ENCODE measurements at regions not wholly inside any gene's neighbourhood (a gene's known extent, or its start where the extent isn't known, plus 50 kb on each side); places are given as distances from the start of the nearest gene placed in this dataset.

DNA sequence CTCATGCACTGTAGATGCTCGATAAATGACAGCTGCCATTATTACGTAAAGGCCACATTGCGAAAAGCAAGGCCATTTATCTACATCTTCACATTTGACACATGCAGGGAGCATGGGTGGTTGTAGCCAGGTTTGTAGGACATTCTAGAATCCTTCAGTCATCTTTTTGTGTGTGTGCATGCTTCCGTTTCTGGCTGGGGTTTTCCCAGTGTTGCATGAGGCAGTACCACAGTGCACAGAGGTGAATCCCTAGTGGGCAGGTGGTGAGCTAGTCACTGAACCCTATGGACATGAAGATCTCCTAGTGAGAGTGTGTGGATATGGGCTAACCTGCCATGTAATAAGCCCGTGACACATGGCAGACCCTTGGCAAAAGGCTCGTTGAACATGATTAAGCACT lies 151.8 kb upstream of the SLC14A2 start:
- in situ Hi-C loops (cut with MboI; ENCODE audit: low sequenced_read_pairs) = no loop called here

DNA sequence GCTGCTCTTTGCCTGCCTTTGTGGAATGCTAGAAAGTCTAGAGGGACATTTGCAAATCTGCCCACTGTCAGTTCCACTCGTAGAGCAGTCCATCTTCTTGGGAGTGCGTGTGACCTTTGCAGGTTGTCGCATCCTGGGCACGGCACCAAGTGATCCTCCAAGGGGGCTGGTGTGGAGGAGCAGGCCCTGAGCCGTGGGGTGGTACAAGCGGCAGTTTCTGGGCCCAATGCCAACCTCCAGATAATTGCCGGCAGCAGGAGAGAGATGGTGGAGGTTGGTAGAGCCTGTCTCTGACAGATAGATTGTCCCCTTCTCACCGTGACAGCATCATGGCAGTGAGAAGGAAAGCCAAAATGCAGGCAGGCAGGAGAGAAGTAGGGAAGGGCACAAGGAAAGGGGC lies 150.7 kb upstream of the SLC14A2 start:
- in situ Hi-C loops (cut with MboI; ENCODE audit: low sequenced_read_pairs) = no loop called here

GRCh38 chr18:45467293-45467692 lies 148.0 kb upstream of the SLC14A2 start:
- in situ Hi-C loops (cut with MboI; ENCODE audit: low sequenced_read_pairs) = no loop called here

GRCh38 chr18:45467945-45468344 lies 147.3 kb upstream of the SLC14A2 start:
- in situ Hi-C loops (cut with MboI; ENCODE audit: low sequenced_read_pairs) = no loop called here

DNA sequence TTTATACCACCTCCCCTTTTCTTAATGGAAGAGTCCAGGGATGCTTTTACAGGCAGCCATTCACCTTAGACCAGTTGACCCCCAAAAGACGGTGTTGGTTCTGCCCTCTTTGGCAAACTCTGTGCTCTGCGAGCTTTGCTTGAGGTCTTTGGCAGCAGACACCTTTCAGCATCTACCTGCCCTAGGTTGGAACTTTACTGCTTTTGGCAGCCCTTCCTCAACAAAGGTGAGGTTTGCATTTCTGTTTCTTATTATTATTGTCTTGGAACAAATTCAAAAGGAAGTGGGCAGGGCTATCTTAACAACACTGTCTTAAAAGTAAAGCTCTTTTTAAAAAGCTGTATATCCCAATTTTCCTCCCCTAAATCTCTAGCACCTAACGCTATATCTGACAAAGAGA lies 136.4 kb upstream of the SLC14A2 start:
- in situ Hi-C loops (cut with MboI; ENCODE audit: low sequenced_read_pairs) = no loop called here

DNA sequence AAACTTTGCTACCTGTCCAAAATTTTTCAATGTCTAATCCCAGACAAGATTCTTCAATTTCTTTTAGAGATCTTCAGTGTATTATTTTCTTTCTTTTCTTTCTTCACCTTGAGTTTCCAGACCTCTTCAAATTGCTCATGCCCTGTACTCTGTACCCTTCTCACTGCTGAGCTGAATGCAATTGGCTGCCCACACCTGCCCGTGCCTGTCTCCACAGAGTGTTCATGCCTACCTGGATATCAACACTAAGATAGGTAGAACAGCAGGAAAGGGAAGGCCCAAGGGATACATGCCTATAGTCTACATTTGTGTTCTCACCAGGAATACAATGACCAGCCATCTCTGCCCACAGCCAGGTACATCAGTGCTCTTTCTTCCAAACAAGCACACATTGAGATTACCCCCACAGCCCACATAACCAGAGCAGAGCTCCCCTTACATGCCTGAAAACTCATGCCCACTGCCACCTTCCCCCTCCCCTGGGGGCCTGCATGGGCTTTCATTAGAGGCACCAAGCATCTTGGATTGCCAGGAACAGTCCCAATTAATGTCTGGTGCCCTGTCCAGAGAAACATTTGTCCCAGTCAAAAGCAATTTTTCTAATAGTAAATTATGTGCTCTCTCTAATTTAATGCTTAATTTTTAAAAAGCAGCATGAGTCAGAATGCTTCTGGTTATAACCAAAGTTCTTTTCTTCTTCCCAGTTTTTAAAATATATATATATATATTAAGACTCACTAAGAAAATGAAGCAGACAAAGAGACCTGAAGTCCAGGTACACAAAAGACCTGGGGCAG lies 134.9 kb upstream of the SLC14A2 start:
- in situ Hi-C loops (cut with MboI; ENCODE audit: low sequenced_read_pairs) = no loop called here

- in situ Hi-C loops (cut with MboI; ENCODE audit: low sequenced_read_pairs) = no loop called here
These were observed 133.5 kb upstream of the SLC14A2 start for GRCh38 chr18:45481821-45482220.

- in situ Hi-C loops (cut with MboI; ENCODE audit: low sequenced_read_pairs) = no loop called here
These were observed 133.0 kb upstream of the SLC14A2 start for GRCh38 chr18:45482286-45482685.

GRCh38 chr18:45487581-45487980 lies 127.7 kb upstream of the SLC14A2 start:
- in situ Hi-C loops (cut with MboI; ENCODE audit: low sequenced_read_pairs) = no loop called here

- in situ Hi-C loops (cut with MboI; ENCODE audit: low sequenced_read_pairs) = no loop called here
These were observed 126.6 kb upstream of the SLC14A2 start for GRCh38 chr18:45488645-45489044.

GRCh38 chr18:45493830-45494229 lies 121.4 kb upstream of the SLC14A2 start:
- in situ Hi-C loops (cut with MboI; ENCODE audit: low sequenced_read_pairs) = no loop called here

DNA sequence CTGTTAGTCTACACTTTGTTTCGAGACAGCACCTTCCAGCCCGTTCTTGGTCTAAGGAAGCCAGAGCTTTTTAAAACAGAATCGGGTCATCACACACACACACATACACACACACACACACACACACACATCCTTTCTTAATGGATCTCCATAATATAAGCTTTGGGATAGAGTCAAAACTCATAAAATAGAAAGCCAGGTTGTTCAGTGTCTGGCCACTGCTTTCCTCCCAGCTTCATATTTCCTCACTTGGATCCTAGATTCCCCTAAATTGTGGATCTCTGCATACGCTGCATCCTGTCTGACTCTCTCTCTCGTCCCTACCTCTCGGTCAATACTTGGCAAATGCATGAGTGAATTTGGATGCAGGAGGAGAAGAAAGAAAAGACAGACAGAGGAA lies 120.5 kb upstream of the SLC14A2 start:
- in situ Hi-C loops (cut with MboI; ENCODE audit: low sequenced_read_pairs) = no loop called here

DNA sequence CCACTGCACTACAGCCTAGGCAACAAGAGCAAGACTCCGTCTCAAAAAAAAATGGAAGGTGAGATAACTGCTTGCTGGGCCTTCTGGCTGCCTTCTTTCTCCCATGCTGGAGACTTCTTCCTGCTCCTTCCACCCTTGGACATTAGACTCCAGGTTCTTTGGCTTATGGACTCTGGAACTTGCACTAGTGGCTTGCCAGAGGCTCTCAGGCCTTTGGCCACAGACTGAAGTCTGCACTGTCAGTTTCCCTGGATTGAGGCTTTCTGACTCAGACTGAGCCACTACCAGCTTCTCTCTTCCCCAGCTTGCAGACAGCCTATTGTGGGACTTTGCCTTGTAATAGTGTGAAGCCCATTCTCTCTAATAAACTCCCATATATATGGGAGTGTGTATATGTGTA lies 118.5 kb upstream of the SLC14A2 start:
- in situ Hi-C loops (cut with MboI; ENCODE audit: low sequenced_read_pairs) = no loop called here

GRCh38 chr18:45497595-45498286 lies 117.5 kb upstream of the SLC14A2 start:
- in situ Hi-C loops (cut with MboI; ENCODE audit: low sequenced_read_pairs) = no loop called here

DNA sequence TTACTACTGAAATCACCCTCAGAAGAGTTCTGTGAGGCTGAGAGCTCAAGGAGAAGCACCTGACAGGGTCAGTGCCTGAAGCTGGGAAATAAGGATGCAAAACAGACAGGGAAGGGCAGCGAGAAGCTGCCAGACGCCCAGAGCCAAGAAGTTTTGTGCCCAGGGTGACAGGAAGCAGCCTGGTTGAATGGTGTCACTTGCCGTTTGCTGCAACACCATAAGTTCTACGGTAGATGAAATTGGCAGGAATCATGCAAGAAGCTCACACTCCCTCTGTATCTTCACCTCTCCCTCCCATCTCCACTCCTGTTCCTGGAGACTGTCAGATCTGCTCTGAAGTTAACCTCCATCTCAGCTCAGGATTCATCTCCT lies 117.0 kb upstream of the SLC14A2 start:
- in situ Hi-C loops (cut with MboI; ENCODE audit: low sequenced_read_pairs) = no loop called here

DNA sequence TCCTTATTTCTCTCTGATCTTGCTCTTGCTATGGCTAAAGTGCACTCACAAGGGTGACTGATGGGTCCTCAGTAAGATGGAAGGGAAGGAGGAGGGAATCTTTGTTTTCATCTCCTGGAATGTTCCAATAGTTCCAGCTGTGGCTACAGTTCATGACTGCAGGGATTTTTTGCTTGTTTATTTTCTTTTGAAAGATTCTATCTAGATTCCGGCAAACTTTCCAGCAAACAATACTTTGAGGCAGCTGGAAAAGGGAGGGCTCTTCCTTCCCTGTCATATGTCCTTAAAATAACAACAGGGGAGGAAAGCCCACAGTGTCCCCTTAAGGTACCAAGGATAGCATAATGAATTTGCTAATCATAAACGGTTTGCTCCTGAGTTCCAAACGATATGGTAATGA lies 111.3 kb upstream of the SLC14A2 start:
- in situ Hi-C loops (cut with MboI; ENCODE audit: low sequenced_read_pairs) = no loop called here

DNA sequence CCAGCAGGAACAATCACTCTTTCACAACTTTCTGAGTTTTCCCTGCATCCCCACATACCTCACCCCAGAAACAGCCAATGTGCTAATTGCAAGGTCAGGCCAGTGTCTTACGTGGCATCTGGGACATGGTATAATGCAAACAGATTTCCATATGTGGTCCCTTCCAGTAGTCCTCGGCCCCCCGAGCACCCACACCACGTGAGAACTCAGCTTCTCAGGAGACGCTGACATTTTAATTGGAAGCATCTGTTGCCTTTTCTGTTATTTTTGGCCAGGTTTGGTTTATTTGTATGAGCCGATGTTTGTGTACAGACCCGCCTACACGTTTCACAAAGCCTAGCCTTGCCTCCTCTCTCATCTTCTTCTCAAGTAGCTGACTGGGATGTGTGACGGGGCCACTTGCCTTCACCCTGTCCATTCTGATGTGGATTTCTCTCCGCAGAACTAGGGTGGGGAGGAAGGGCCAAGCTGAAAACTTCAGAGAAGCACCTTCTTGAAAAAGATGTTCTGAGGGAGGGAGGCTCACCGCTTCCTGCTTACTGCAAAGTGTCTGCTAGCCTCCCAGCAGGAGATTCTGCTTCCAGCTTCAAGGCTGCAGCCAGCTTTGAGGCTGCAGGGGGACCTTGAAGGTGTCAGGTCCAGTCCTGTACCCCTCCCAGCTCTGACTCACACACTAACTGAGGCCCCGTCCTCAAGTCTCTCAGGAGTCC lies 109.6 kb upstream of the SLC14A2 start:
- in situ Hi-C loops (cut with MboI; ENCODE audit: low sequenced_read_pairs) = no loop called here

GRCh38 chr18:45506951-45507350 lies 108.3 kb upstream of the SLC14A2 start:
- in situ Hi-C loops (cut with MboI; ENCODE audit: low sequenced_read_pairs) = no loop called here

DNA sequence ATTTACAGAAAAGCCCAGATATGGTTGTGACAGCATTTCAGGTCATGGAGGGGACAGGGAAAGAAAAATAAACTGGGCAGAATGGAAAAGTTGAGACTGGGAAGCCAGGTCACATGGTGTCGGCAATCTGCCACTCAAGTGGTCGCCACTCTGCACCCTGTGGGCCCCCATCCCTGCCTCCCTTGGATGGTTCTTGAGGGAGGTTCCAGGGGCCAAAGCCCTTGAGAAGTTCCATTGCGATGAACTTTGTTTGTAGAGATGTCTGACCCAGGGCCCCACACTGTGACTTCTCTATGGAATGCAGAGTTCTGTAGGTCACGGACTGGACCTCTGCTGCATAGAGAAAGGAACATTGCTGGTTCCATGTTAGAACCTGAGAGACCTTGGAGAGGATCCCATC lies 105.7 kb upstream of the SLC14A2 start:
- in situ Hi-C loops (cut with MboI; ENCODE audit: low sequenced_read_pairs) = no loop called here

- in situ Hi-C loops (cut with MboI; ENCODE audit: low sequenced_read_pairs) = no loop called here
These were observed 104.6 kb upstream of the SLC14A2 start for GRCh38 chr18:45510656-45511055.

DNA sequence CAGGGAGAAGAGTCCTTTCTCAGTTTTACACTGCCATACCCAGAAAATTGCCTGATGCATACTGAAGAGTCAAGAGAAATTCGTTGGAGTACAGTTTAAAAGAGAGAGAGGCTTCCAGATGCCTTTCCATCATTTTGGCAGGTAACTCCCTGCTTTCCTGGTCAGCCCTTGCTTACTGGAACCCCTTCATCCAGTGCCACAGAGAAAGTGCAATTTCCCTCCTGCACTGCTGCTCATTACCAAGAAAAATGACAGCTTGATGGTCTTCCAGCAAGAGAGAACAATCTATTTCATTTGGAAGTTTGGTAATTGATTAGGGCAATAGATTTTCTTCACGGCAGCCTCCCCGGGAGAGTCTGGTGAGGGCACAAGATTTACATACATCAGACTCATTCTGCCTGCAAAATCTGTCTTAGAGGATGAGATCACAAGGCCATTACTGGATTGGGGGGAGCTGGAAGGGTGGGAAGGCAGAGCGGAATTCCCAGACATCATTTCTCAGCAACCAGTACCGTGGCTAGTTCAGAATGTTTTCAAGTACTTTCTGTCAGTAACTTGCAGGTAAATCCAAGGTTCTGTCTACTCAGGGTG lies 102.8 kb upstream of the SLC14A2 start:
- in situ Hi-C loops (cut with MboI; ENCODE audit: low sequenced_read_pairs) = no loop called here

Data from HL-60/S4 treated with phorbol 12-myristate 13-acetate at 8.2 ng/mL for 4 days and 3 days (cell line).